HFF-Myc (cell line): ENCODE measurements at regions not wholly inside any gene's neighbourhood (a gene's known extent, or its start where the extent isn't known, plus 50 kb on each side); places are given as distances from the start of the nearest gene placed in this dataset.
"Not testable (repeated sequence)": the region's sequence is repeated elsewhere in the genome, so short reads cannot be mapped to it uniquely, and the experiment has no call there.

Experiments
- DNase-seq: peaks from one replicate; pipeline ENCODE4 v3.0.0-alpha.2; 2011; ENCODE audit warnings: low read depth; ENCODE audit errors: extremely low read depth
- H3K4me3 ChIP-seq: replicated peaks from 2 replicates; pipeline ENCODE4 v1.5.1; 2011; ENCODE audit warnings: low read depth, mild to moderate bottlenecking, control low read depth, low read length
- CTCF ChIP-seq: IDR thresholded peaks from 2 replicates; pipeline ENCODE4 v1.5.1; 2012; ENCODE audit warnings: mild to moderate bottlenecking, low read depth, low read length, control low read depth; ENCODE audit errors: missing control alignments

DNA sequence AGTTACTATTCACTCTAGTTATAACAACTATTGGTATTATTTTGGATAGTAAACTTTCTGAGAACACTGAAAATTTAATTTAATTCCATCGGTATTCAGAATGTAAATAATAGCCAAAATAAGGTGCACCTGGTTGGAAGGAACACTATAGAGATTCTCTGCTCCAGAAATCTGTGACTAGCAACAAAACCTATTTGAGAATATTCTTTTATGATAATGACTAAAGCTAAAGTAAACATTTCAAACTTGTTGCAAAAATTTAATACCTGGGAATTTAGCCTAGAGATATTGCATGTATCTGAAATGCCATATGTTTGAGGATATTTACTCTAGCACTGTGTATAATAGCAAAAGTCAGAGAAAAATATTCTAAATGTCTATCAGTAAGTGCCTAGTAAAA lies 144.1 kb downstream of the PLK2 start:
- no peak overlapping the region for H3K4me3 ChIP-seq
- DNase-seq: no peak
- no peak for TF ChIP-seq CTCF

GRCh38 chr5:58314356-58315210 lies 145.3 kb downstream of the PLK2 start:
- TF ChIP-seq CTCF: no peak
- DNase-seq: no peak
- no peak overlapping the region for H3K4me3 ChIP-seq

DNA sequence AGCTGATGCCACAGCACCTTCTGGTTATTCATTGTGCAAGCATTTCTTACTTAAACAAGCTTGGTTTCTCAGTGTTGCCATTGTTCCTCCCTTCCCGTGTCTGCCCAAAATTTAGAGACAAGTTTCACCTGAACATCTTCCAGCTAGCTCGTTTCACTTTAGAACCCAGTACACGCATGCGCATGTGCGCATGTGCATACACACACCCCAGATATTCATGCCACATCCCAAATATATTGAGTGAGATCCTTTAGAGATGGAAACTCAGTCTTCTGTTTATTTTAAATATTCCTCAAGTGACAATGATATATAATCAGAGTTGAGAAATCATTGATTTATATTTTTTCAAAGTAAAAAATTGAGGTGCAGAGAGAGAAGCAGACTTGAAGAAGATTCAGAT lies 147.6 kb downstream of the PLK2 start:
- no peak overlapping the region for H3K4me3 ChIP-seq
- DNase-seq: no peak
- TF ChIP-seq CTCF: no peak

- DNase-seq: no peak
- no peak for TF ChIP-seq CTCF
- no peak overlapping the region for H3K4me3 ChIP-seq
Observed at GRCh38 chr5:58311526-58311925, 148.4 kb downstream of the PLK2 start.

DNA sequence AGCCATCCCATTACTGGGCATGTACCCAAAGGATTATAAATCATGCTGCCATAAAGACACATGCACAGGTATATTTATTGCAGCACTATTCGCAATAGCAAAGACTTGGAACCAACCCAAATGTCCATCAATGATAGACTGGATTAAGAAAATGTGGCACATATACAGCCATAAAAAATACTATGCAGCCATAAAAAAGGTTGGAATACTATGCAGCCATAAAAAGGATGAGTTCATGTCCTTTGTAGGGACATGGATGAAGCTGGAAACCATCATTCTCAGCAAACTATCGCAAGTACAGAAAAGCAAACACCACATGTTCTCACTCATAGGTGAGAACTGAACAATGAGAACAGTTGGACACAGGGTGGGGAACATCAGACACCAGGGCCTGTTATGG lies 151.5 kb downstream of the PLK2 start:
- not testable (repeated sequence) for H3K4me3 ChIP-seq, DNase-seq

GRCh38 chr5:58300346-58300895 lies 159.5 kb downstream of the PLK2 start:
- no peak for TF ChIP-seq CTCF
- H3K4me3 ChIP-seq: no peak overlapping the region
- DNase-seq: no peak

DNA sequence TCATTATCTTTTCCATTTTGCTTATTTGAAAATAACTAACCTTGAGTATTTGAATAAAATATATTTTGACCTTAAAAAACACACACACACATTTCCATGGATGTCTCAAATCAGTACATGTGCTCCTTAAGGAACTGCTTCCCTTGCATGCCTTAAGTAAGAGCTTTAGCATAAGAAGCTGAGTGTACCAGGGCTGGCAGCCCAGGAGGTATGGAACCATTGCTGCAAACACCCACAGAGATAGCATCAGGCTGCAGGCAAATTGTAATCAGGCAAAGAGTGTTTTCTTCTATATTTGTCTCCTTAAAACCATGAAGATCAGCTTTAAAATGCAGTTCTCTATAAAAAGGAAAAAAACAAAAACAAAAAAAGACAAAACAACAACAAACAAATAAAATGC lies 160.6 kb downstream of the PLK2 start:
- H3K4me3 ChIP-seq: no peak overlapping the region
- no peak for DNase-seq
- no peak for TF ChIP-seq CTCF
